ENCODE measurements at regions not wholly inside any gene's neighbourhood (a gene's known extent, or its start where the extent isn't known, plus 50 kb on each side); places are given as distances from the start of the nearest gene placed in this dataset.
"Not testable (repeated sequence)": the region's sequence is repeated elsewhere in the genome, so short reads cannot be mapped to it uniquely, and the experiment has no call there.

- DNase-seq; H3K4me3 ChIP-seq; H3K9me3 ChIP-seq; H3K27ac ChIP-seq; H3K4me1 ChIP-seq; H3K27me3 ChIP-seq; intact Hi-C loops (cut with DNase I); H3K36me3 ChIP-seq: not testable (repeated sequence)
- WGBS, 2 donors, result 91 to 93% methylated on average over 5 of the region's 5 CpGs
Measured at GRCh38 chr4:102397056-102397455, 51.8 kb upstream of the SLC39A8 start.

DNA sequence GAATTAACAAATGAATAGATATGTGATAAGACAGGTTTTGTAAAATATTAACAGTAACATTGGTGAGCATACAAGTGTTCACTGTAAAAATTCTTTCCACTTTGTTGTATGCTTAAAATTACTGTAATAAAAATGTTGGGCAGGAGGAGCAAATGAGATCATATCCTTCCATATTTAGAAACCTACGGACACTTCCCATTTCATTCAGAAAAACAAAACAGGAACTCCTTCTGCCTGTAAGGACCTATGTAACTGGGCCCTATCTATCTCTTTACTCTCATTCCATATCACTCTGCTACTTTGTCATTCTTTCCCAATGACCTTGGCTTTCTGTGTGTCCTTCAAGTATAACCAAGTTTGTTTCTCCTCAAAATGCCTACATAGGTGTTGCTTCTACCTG lies 53.7 kb upstream of the SLC39A8 start:
- H3K36me3 ChIP-seq, result no peaks in the 10 kb centered on the region
- no peak for DNase-seq
- H3K9me3 ChIP-seq, result no peaks in the 10 kb centered on the region
- peaks cover 0 to 4% (median 0%) of the 10 kb centered on the region in 4 donors for H3K27me3 ChIP-seq
- intact Hi-C loops (cut with DNase I), result no loop called here
- TF ChIP-seq, protein P1, sequence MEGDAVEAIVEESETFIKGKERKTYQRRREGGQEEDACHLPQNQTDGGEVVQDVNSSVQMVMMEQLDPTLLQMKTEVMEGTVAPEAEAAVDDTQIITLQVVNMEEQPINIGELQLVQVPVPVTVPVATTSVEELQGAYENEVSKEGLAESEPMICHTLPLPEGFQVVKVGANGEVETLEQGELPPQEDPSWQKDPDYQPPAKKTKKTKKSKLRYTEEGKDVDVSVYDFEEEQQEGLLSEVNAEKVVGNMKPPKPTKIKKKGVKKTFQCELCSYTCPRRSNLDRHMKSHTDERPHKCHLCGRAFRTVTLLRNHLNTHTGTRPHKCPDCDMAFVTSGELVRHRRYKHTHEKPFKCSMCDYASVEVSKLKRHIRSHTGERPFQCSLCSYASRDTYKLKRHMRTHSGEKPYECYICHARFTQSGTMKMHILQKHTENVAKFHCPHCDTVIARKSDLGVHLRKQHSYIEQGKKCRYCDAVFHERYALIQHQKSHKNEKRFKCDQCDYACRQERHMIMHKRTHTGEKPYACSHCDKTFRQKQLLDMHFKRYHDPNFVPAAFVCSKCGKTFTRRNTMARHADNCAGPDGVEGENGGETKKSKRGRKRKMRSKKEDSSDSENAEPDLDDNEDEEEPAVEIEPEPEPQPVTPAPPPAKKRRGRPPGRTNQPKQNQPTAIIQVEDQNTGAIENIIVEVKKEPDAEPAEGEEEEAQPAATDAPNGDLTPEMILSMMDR (IDR thresholded peaks at IDR 0.05), result no peak
- TF ChIP-seq POLR2A (IDR thresholded peaks at IDR 0.05), result no peak
- 52 to 57% methylated on average over 1 of the region's 1 CpG for WGBS, 2 donors
- H3K4me1 ChIP-seq, result no peaks in the 10 kb centered on the region
- no peak overlapping the region for H3K4me3 ChIP-seq
- no peak overlapping the region for H3K27ac ChIP-seq

GRCh38 chr4:102400898-102401297 lies 55.6 kb upstream of the SLC39A8 start:
- Histone ChIP-seq H3K4me3 (no peak overlapping the region), H3K4me1 (no peaks in the 10 kb centered on the region), H3K27me3 (peaks cover 0 to 4% (median 0%) of the 10 kb centered on the region in 4 donors), H3K27ac (no peak overlapping the region), H3K36me3 (no peaks in the 10 kb centered on the region), H3K9me3 (no peaks in the 10 kb centered on the region)
- TF ChIP-seq, protein P1 (IDR thresholded peaks at IDR 0.05), result no peak
- TF ChIP-seq POLR2A (IDR thresholded peaks at IDR 0.05), result no peak
- WGBS, 2 donors, result 78% methylated on average over 4 of the region's 4 CpGs
- DNase-seq, result no peak
- intact Hi-C loops (cut with DNase I), result no loop called here

DNA sequence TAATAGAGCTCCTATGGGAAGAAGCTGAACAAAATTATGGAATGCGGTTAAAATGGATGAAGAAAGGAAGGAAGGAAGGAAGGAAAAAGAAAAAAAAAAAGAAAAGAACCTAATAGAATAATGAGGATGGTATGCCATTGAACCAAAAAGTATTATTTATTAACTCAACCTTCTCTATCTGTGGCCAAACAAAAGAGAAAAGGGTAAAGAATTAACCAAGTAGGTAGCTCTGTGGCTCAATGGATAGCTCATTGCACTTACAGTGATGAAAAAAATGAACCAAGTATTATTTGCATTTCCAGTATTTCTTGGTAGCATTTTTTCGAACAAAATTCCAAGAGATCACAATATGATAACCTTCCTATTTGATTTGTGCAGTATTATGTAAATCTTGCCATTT lies 56.9 kb upstream of the SLC39A8 start:
- TF ChIP-seq POLR2A (IDR thresholded peaks at IDR 0.05), result no peak
- TF ChIP-seq, protein P1 (IDR thresholded peaks at IDR 0.05), result no peak
- Histone ChIP-seq H3K4me1 (no peaks in the 10 kb centered on the region), H3K9me3 (no peaks in the 10 kb centered on the region), H3K36me3 (no peaks in the 10 kb centered on the region), H3K4me3 (no peak overlapping the region), H3K27me3 (peaks cover 0 to 4% (median 0%) of the 10 kb centered on the region in 4 donors), H3K27ac (no peak overlapping the region)
- DNase-seq, result no peak
- intact Hi-C loops (cut with DNase I), result no loop called here
- 84 to 93% methylated on average over 2 of the region's 2 CpGs for WGBS, 2 donors

DNA sequence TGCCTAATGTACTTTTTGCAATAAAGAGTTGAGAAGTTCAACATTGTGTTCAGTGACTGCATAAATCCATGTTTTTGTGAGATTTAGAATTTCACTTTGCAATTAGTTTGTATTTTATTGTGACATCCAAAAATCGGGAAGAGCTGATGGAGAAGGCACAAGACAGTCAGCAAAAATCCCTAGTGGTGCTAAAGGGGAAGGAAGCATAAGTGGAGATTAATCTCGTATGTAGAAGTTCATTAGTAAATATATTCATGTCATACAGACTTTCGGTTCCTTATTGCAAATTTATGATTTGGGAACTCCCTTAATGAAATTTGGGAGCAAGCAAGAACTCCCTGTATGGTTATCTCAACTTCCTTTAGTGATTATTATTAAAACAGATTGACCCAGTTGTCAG lies 57.8 kb upstream of the SLC39A8 start:
- Histone ChIP-seq H3K4me1 (no peaks in the 10 kb centered on the region), H3K36me3 (no peaks in the 10 kb centered on the region), H3K4me3 (no peak overlapping the region), H3K9me3 (no peaks in the 10 kb centered on the region), H3K27ac (no peak overlapping the region), H3K27me3 (peaks cover 0 to 4% (median 0%) of the 10 kb centered on the region in 4 donors)
- 54 to 77% methylated on average over 3 of the region's 3 CpGs for WGBS, 2 donors
- TF ChIP-seq, protein P1 (IDR thresholded peaks at IDR 0.05), result no peak
- TF ChIP-seq POLR2A (IDR thresholded peaks at IDR 0.05), result no peak
- DNase-seq, result no peak
- intact Hi-C loops (cut with DNase I), result no loop called here

DNA sequence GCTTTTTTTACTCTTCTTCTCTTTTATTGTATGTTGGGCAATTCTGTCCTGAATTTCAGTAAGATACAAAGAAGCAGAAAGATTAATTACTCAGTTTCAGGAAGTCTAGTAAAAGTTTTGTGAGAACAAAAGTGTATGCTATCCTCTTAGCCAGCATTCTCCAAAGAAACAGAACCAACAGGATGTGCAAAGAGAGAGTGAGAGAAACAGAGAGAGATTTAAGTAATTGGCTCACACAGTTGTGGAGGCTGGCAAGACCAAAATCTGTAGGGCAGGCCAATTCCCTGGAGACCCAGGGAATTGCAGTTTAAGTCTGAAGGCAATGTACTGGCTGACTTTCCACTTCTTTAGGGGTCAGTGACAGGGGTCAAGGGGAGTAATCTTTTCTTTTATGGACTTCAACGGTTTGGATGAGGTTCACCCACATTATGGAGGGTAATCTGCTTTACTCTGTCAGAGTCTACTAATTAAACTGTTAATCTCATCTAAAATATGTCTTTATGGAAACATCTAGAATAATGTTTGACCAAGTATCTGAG lies 59.2 kb upstream of the SLC39A8 start:
- intact Hi-C loops (cut with DNase I), result no loop called here
- H3K4me3 ChIP-seq, result no peak overlapping the region
- DNase-seq, result no peak

More for the DNA sequence above, 59.2 kb upstream of the SLC39A8 start:
- H3K27ac ChIP-seq, result peak overlapping the region in 1 of 4 donors; percentile 22
- H3K9me3 ChIP-seq, result no peaks in the 10 kb centered on the region
- TF ChIP-seq, protein P1 (IDR thresholded peaks at IDR 0.05), result no peak
- no peak for TF ChIP-seq POLR2A (IDR thresholded peaks at IDR 0.05)
- H3K27me3 ChIP-seq, result peaks cover 0 to 4% (median 0%) of the 10 kb centered on the region in 4 donors
- no peaks in the 10 kb centered on the region for H3K36me3 ChIP-seq
- WGBS, 2 donors, result 23 to 24% methylated on average over 1 of the region's 1 CpG
- no peaks in the 10 kb centered on the region for H3K4me1 ChIP-seq
